ENCODE measurements at regions not wholly inside any gene's neighbourhood (a gene's known extent, or its start where the extent isn't known, plus 50 kb on each side); places are given as distances from the start of the nearest gene placed in this dataset.

DNA sequence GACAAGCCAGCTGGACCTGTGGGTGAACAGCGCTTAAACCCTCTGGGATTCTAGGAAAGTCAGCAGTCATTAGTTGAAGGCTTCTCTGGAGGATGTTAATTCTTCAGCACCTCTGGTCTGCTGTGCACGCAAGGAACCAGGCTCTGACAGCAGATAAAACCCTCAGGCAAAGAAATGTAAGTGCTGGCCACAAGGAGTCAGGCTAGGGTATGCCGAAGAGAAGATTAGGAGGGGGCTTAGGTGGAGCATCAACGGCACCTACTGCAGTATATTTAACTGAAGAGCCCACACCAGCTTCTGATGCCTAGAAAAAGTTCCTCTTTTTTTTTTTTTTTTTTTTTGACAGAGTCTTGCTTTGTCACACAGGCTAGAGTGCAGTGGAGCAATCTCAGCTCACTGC is 304.2 kb upstream of the MC4R start:
- WGBS (ENCODE audit: insufficient coverage, low coverage, missing lambda C conversion rate), result 0% methylated on average over 3 of the region's 4 CpGs
- Histone ChIP-seq H3K27me3 (ENCODE audit: control insufficient read depth in 2 of 2, insufficient read depth in 2 of 2, low read length in 2 of 2) (no peaks in the 10 kb centered on the region), H3K9ac (ENCODE audit: insufficient read depth in 1 of 2, low read depth in 2 of 2, low read length in 2 of 2) (no peak overlapping the region), H3K9me1 (ENCODE audit: control insufficient read depth, insufficient read depth, low read length) (no peaks in the 10 kb centered on the region), H2AFZ (ENCODE audit: low read depth, low read length) (no peak overlapping the region), H3K4me2 (ENCODE audit: insufficient read depth, low read length) (no peak overlapping the region), H3K9me3 (replicated peaks; ENCODE audit: control insufficient read depth, insufficient read depth, low read depth, low read length) (no peaks in the 10 kb centered on the region), H3K4me3 (no peak overlapping the region), H3K4me1 (replicated peaks in 1 of 2; ENCODE audit: control insufficient read depth in 2 of 2, insufficient read depth in 2 of 2, low read length in 2 of 2) (no peaks in the 10 kb centered on the region), H3K27ac (ENCODE audit: extremely low read depth, low read depth, low read length) (no peak overlapping the region), H4K20me1 (replicated peaks; ENCODE audit: control insufficient read depth, insufficient read depth, low read length) (no peaks in the 10 kb centered on the region), H3K36me3 (ENCODE audit: control insufficient read depth, insufficient read depth, low read length) (no peaks in the 10 kb centered on the region), H3K79me2 (ENCODE audit: control insufficient read depth, insufficient read depth, low read length) (no peaks in the 10 kb centered on the region)
- TF ChIP-seq ZSCAN29 (IDR thresholded peaks at IDR 0.05), result no peak
- TF ChIP-seq TAF1 (IDR thresholded peaks at IDR 0.05; ENCODE audit: control insufficient read depth, extremely low read depth, insufficient read depth, low read length, severe bottlenecking), result no peak
- no peak for TF ChIP-seq SRSF3 (IDR thresholded peaks at IDR 0.05; ENCODE audit: insufficient read depth, low read length)
- intact Hi-C loops (cut with micrococcal nuclease), result no loop called here
- FAIRE-seq (no peak), ATAC-seq (no peak), DNase-seq (ENCODE audit: extremely low read depth in 1 of 4, low spot score in 3 of 4) (no peak)
- no TSS peak for BruUV-seq (replicated peaks)
- in situ Hi-C loops (cut with MboI), result no loop called here
- ChIA-PET POLR2A (interaction anchor here (0.6 kb wide), 1 partner anchor 163 kb away, joined by 3 read pairs; no protein-coding TSS in a partner anchor), CTCF (ENCODE audit: low intra/inter-chr PET ratio) (no interaction called here)

- H4K20me1 ChIP-seq (replicated peaks; ENCODE audit: control insufficient read depth, insufficient read depth, low read length), result no peaks in the 10 kb centered on the region
- in situ Hi-C loops (cut with MboI), result no loop called here
- intact Hi-C loops (cut with micrococcal nuclease), result loop anchor here (10.0 kb wide), 1 partner anchor 820 kb away; no protein-coding TSS in a partner anchor
- DNase-seq (ENCODE audit: extremely low read depth in 1 of 4, low spot score in 3 of 4) (peak in 1 of 4 experiments; percentile 0), ATAC-seq (no peak), FAIRE-seq (no peak)
- no peaks in the 10 kb centered on the region for H3K27me3 ChIP-seq (ENCODE audit: control insufficient read depth in 2 of 2, insufficient read depth in 2 of 2, low read length in 2 of 2)
- no TSS peak for BruUV-seq (replicated peaks)
- ChIA-PET CTCF (ENCODE audit: low intra/inter-chr PET ratio) (no interaction called here), POLR2A (no interaction called here)
- no peak overlapping the region for H2AFZ ChIP-seq (ENCODE audit: low read depth, low read length)
- no peaks in the 10 kb centered on the region for H3K9me1 ChIP-seq (ENCODE audit: control insufficient read depth, insufficient read depth, low read length)
- H3K27ac ChIP-seq (ENCODE audit: extremely low read depth, low read depth, low read length), result no peak overlapping the region
- no peaks in the 10 kb centered on the region for H3K4me1 ChIP-seq (replicated peaks in 1 of 2; ENCODE audit: control insufficient read depth in 2 of 2, insufficient read depth in 2 of 2, low read length in 2 of 2)
- no peaks in the 10 kb centered on the region for H3K79me2 ChIP-seq (ENCODE audit: control insufficient read depth, insufficient read depth, low read length)
- no peak overlapping the region for H3K4me2 ChIP-seq (ENCODE audit: insufficient read depth, low read length)
- 0% methylated on average over 6 of the region's 6 CpGs for WGBS (ENCODE audit: insufficient coverage, low coverage, missing lambda C conversion rate)
- no peak overlapping the region for H3K4me3 ChIP-seq
- no peaks in the 10 kb centered on the region for H3K36me3 ChIP-seq (ENCODE audit: control insufficient read depth, insufficient read depth, low read length)
- H3K9me3 ChIP-seq (replicated peaks; ENCODE audit: control insufficient read depth, insufficient read depth, low read depth, low read length), result no peaks in the 10 kb centered on the region
- H3K9ac ChIP-seq (ENCODE audit: insufficient read depth in 1 of 2, low read depth in 2 of 2, low read length in 2 of 2), result no peak overlapping the region
- TF ChIP-seq RAD21 (CRISPR knock-in tag; conservative IDR thresholded peaks at IDR 0.05 in 1 of 2, IDR thresholded peaks at IDR 0.05 in 1 of 2) (peak in 1 of 2 experiments; percentile 46; a peak in 2 of 4 replicates), TBL1XR1 (IDR thresholded peaks at IDR 0.05; ENCODE audit: low read length in 2 of 2) (no peak), KDM5B (IDR thresholded peaks at IDR 0.05; ENCODE audit: insufficient replicate concordance, low read depth, low read length) (no peak), CLOCK (CRISPR knock-in tag; IDR thresholded peaks at IDR 0.05; ENCODE audit: borderline replicate concordance) (no peak), FOXP1 (CRISPR knock-in tag; IDR thresholded peaks at IDR 0.05) (no peak)
- TF ChIP-seq, protein P1, sequence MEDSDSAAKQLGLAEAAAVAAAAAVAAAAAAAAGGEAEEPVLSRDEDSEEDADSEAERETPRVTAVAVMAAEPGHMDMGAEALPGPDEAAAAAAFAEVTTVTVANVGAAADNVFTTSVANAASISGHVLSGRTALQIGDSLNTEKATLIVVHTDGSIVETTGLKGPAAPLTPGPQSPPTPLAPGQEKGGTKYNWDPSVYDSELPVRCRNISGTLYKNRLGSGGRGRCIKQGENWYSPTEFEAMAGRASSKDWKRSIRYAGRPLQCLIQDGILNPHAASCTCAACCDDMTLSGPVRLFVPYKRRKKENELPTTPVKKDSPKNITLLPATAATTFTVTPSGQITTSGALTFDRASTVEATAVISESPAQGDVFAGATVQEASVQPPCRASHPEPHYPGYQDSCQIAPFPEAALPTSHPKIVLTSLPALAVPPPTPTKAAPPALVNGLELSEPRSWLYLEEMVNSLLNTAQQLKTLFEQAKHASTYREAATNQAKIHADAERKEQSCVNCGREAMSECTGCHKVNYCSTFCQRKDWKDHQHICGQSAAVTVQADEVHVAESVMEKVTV (CRISPR knock-in tag; IDR thresholded peaks at IDR 0.05), result no peak
These were observed 312.4 kb upstream of the MC4R start for GRCh38 chr18:60684843-60685513.
